ENCODE measurements at regions not wholly inside any gene's neighbourhood (a gene's known extent, or its start where the extent isn't known, plus 50 kb on each side); places are given as distances from the start of the nearest gene placed in this dataset.

DNA sequence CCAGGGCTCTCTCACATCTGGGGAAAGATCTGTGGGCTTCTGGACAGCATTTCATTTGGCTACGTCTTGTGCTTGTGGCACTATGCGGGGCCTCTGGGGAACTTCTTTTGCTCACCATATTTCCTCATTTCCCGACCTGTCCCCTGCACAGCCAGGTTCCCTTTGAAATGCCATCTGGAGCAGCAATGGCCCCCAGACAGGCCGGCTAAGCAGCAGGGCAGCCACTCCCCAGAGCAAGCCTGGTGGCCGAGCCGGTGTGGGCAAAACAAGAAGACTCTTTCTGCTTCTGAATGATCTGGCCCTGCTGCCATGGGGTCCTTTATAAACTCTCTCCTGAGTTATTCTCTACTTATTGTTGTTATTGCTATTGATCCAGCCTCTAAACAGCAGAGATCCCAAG is 190.7 kb upstream of the NECTIN1 start:
- no peak for DNase-seq (ENCODE audit: low read depth)
- TF ChIP-seq, protein P1, sequence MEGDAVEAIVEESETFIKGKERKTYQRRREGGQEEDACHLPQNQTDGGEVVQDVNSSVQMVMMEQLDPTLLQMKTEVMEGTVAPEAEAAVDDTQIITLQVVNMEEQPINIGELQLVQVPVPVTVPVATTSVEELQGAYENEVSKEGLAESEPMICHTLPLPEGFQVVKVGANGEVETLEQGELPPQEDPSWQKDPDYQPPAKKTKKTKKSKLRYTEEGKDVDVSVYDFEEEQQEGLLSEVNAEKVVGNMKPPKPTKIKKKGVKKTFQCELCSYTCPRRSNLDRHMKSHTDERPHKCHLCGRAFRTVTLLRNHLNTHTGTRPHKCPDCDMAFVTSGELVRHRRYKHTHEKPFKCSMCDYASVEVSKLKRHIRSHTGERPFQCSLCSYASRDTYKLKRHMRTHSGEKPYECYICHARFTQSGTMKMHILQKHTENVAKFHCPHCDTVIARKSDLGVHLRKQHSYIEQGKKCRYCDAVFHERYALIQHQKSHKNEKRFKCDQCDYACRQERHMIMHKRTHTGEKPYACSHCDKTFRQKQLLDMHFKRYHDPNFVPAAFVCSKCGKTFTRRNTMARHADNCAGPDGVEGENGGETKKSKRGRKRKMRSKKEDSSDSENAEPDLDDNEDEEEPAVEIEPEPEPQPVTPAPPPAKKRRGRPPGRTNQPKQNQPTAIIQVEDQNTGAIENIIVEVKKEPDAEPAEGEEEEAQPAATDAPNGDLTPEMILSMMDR (conservative IDR thresholded peaks at IDR 0.05; ENCODE audit: low read depth, low read length), result no peak
- no peak overlapping the region for H3K4me3 ChIP-seq (ENCODE audit: low read length)

DNA sequence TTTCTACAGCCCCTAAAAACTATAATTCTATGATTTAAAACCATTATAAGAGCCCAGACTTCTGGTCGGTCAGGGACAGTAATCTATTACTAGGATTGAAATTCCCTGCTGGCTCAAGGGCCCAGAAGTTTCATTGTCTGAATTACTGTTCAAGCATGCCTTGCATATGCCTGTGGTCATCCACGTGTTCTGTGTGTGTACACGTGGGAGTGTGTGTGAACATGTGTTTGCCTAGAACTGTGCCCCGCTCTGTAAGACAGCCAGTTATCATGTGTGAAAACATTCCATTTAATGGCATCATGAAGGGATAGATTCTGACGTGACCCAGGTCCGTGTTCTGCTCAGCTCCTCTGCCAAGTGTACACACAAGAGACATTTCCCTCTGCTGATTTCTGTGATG is 189.3 kb upstream of the NECTIN1 start:
- TF ChIP-seq, protein P1 (conservative IDR thresholded peaks at IDR 0.05; ENCODE audit: low read depth, low read length), result no peak
- no peak for DNase-seq (ENCODE audit: low read depth)
- H3K4me3 ChIP-seq (ENCODE audit: low read length), result no peak overlapping the region

DNA sequence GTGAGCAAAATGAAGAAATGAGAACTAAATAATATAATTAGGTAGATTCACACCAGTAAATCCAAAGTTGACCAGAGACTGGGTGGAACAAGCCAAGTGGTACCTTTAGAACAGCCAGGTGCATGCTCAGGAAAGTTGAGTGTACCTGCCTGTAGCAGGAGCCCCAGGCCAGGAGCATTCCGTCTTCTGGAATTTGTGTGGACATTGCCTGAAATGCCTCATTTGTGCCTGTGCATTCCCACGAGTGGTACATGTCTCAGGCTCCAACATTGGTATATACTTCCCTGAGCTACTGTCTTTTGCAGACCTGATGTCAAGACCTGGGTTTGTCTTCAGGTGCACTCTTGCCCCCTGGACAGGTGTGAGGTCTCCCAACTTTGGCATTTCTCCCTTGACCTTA is 187.6 kb upstream of the NECTIN1 start:
- TF ChIP-seq, protein P1 (conservative IDR thresholded peaks at IDR 0.05; ENCODE audit: low read depth, low read length), result no peak
- H3K4me3 ChIP-seq (ENCODE audit: low read length), result no peak overlapping the region
- no peak for DNase-seq (ENCODE audit: low read depth)

DNA sequence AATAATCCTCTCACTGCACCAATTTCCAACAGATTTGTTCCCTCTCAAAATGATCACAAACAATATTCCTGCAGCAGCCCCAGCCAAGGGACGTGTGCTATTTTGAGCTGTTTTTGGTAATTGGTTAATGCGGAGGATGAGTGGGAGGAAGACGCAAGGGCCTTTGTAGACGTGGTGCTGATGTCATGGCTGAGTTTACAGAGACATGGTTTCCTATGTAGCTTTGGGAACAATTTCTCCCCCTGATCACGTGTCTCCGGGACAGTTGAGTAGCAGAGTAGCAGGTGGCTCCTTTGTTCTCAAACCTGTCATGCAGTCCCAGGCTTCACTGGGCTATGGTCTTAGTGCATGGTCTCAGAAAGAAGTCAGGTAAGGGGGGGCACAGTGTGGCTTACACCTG is 183.2 kb upstream of the NECTIN1 start:
- TF ChIP-seq, protein P1 (conservative IDR thresholded peaks at IDR 0.05; ENCODE audit: low read depth, low read length), result no peak

DNA sequence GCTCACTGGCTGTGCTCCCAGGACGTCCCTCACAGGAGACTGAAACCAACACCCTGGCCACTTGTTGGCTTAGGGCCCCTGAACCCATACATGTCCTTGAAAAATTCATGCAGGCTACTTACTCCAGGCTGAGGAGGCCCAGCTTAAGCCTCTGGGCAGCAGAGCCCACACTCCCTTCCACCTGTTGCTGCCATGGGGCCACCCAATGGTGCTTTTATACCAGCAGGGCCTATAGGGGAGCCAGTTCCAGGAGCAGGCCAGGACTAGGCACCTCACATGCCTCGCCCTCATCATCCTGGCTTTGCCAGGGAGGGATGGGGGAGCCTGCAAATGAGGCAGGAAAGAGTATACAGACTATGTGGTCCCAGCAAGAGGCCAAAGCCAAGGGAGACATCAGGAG is 181.7 kb upstream of the NECTIN1 start:
- TF ChIP-seq, protein P1 (conservative IDR thresholded peaks at IDR 0.05; ENCODE audit: low read depth, low read length), result no peak
- H3K4me3 ChIP-seq (ENCODE audit: low read length), result no peak overlapping the region
- no peak for DNase-seq (ENCODE audit: low read depth)

More for the DNA sequence above, 183.2 kb upstream of the NECTIN1 start:
- H3K4me3 ChIP-seq (ENCODE audit: low read length), result no peak overlapping the region
- DNase-seq (ENCODE audit: low read depth), result no peak

DNA sequence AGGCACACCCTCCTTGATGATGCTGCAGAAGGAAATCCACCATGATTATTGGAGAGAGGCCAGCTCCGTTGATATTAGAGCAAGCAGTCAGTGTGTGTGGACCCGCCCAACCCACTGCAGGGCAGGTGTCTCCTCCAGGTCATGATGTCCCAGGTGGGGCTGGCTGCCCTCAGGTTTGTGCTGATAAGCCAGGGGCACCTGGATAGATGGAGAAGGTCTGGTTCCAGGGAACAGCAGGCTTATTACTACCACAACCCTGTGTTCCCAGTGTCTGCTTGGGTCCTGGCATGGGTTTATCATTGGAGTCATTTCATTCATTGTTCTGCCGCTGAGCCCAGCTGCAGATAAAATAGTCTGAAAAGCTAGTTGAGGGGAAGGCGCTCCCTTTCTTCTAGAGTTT is 181.1 kb upstream of the NECTIN1 start:
- TF ChIP-seq, protein P1 (conservative IDR thresholded peaks at IDR 0.05; ENCODE audit: low read depth, low read length), result no peak
- no peak for DNase-seq (ENCODE audit: low read depth)
- no peak overlapping the region for H3K4me3 ChIP-seq (ENCODE audit: low read length)

DNA sequence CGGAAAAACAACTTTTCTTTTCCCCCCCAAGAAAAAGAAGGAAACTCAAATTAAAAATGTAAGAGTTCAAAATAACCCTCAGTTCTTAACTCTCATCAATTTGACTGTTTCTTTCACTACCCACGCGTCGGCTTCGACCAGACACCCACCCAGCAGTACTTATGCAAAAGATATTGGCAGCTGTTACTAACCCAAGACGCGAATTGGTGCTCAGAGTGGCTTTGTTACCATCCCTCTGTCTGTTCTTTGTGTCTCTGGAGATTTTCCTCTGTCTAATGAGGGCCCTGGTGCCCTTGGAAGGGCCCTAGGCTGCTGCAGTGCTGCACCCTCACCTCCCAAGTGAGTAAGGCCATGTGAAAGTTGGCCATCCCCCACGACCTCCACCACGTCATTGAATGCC is 180.5 kb upstream of the NECTIN1 start:
- no peak overlapping the region for H3K4me3 ChIP-seq (ENCODE audit: low read length)
- no peak for DNase-seq (ENCODE audit: low read depth)
- TF ChIP-seq, protein P1 (conservative IDR thresholded peaks at IDR 0.05; ENCODE audit: low read depth, low read length), result no peak

All from retinal pigment epithelial cell (primary cell).